KMS-11 (cell line): ENCODE measurements at regions not wholly inside any gene's neighbourhood (a gene's known extent, or its start where the extent isn't known, plus 50 kb on each side); places are given as distances from the start of the nearest gene placed in this dataset.

Source experiments
- H2AFZ ChIP-seq: fragments of 200-600 bp; sonication (generic); 2 replicates; pipeline ENCODE4 v1.6.1; 2016; ENCODE audit warnings: antibody characterized with exemption, mixed run types, low read depth
- H3K27ac ChIP-seq: fragments of 200-600 bp; sonication (generic); 2 replicates; pipeline ENCODE4 v1.6.1; 2016; ENCODE audit warnings: mild to moderate bottlenecking, mixed run types
- H3K27me3 ChIP-seq: fragments of 200-600 bp; sonication (generic); 2 replicates; pipeline ENCODE4 v1.6.1; 2017; ENCODE audit warnings: mild to moderate bottlenecking, low read depth, mixed run types, moderate library complexity; ENCODE audit not compliant: insufficient read depth
- H3K36me3 ChIP-seq: fragments of 200-600 bp; sonication (generic); 2 replicates; pipeline ENCODE4 v1.6.1; 2017; ENCODE audit warnings: mild to moderate bottlenecking, mixed run types; ENCODE audit not compliant: insufficient read depth
- H3K4me1 ChIP-seq: fragments of 200-600 bp; sonication (generic); 2 replicates; pipeline ENCODE4 v1.6.1; 2016; ENCODE audit warnings: mild to moderate bottlenecking, low read depth, mixed run types; ENCODE audit not compliant: poor library complexity, severe bottlenecking
- H3K4me2 ChIP-seq: fragments of 200-600 bp; sonication (generic); 2 replicates; pipeline ENCODE4 v1.7.0; 2016; ENCODE audit warnings: mild to moderate bottlenecking, mixed run types
- H3K4me3 ChIP-seq: fragments of 200-600 bp; sonication (generic); IDR thresholded peaks from 2 replicates; pipeline ENCODE4 v1.6.1; 2017; ENCODE audit warnings: low read depth, low read length, mixed read lengths; ENCODE audit not compliant: insufficient read depth
- H3K79me2 ChIP-seq: fragments of 200-600 bp; sonication (generic); 2 replicates; pipeline ENCODE4 v1.6.1; 2016; ENCODE audit warnings: low read depth, mixed run types; ENCODE audit not compliant: insufficient read depth
- H3K9ac ChIP-seq: fragments of 200-600 bp; sonication (generic); 2 replicates; pipeline ENCODE4 v1.6.1; 2016; ENCODE audit warnings: mild to moderate bottlenecking, mixed run types
- H4K20me1 ChIP-seq: fragments of 200-600 bp; sonication (generic); 2 replicates; pipeline ENCODE4 v1.6.1; 2016; ENCODE audit warnings: mild to moderate bottlenecking, mixed run types; ENCODE audit not compliant: insufficient read depth
- CTCF ChIP-seq: fragments of 200-600 bp; sonication (generic); conservative IDR thresholded peaks from 2 replicates; pipeline ENCODE4 v1.6.1; 2017; ENCODE audit warnings: low read depth, mild to moderate bottlenecking, antibody characterized with exemption, low read length, moderate library complexity, mixed read lengths

GRCh38 chr5:89695371-89695770 is 714.2 kb downstream of the CETN3 start:
- H3K79me2 ChIP-seq: no peaks in the 10 kb centered on the region
- H3K27ac ChIP-seq: no peak overlapping the region
- H4K20me1 ChIP-seq: no peaks in the 10 kb centered on the region
- TF ChIP-seq CTCF: no peak
- H3K9ac ChIP-seq: no peak overlapping the region
- H3K4me2 ChIP-seq: no peak overlapping the region
- H3K4me1 ChIP-seq: no peaks in the 10 kb centered on the region
- no peak overlapping the region for H3K4me3 ChIP-seq
- no peak overlapping the region for H2AFZ ChIP-seq
- H3K27me3 ChIP-seq: no peaks in the 10 kb centered on the region
- H3K36me3 ChIP-seq: no peaks in the 10 kb centered on the region

GRCh38 chr5:89694026-89694550 is 715.5 kb downstream of the CETN3 start:
- H3K36me3 ChIP-seq: no peaks in the 10 kb centered on the region
- H3K9ac ChIP-seq: no peak overlapping the region
- H3K27ac ChIP-seq: no peak overlapping the region
- H3K4me3 ChIP-seq: no peak overlapping the region
- TF ChIP-seq CTCF: no peak
- H3K4me1 ChIP-seq: no peaks in the 10 kb centered on the region
- H3K4me2 ChIP-seq: no peak overlapping the region
- H2AFZ ChIP-seq: no peak overlapping the region
- no peaks in the 10 kb centered on the region for H3K27me3 ChIP-seq
- H4K20me1 ChIP-seq: no peaks in the 10 kb centered on the region
- H3K79me2 ChIP-seq: no peaks in the 10 kb centered on the region

GRCh38 chr5:89690331-89690730 is 719.2 kb downstream of the CETN3 start:
- H3K4me2 ChIP-seq: no peak overlapping the region
- no peaks in the 10 kb centered on the region for H4K20me1 ChIP-seq
- no peaks in the 10 kb centered on the region for H3K79me2 ChIP-seq
- H3K4me3 ChIP-seq: no peak overlapping the region
- no peak overlapping the region for H3K27ac ChIP-seq
- H3K27me3 ChIP-seq: no peaks in the 10 kb centered on the region
- H3K4me1 ChIP-seq: peaks cover 6% of the 10 kb centered on the region
- H3K36me3 ChIP-seq: no peaks in the 10 kb centered on the region
- H3K9ac ChIP-seq: no peak overlapping the region
- no peak for TF ChIP-seq CTCF
- H2AFZ ChIP-seq: no peak overlapping the region

- Histone ChIP-seq H3K9ac (no peak overlapping the region), H3K27me3 (no peaks in the 10 kb centered on the region), H3K36me3 (no peaks in the 10 kb centered on the region), H3K4me2 (no peak overlapping the region), H3K27ac (no peak overlapping the region), H3K79me2 (no peaks in the 10 kb centered on the region), H4K20me1 (no peaks in the 10 kb centered on the region), H3K4me1 (peaks cover 9% of the 10 kb centered on the region), H2AFZ (no peak overlapping the region), H3K4me3 (no peak overlapping the region)
- TF ChIP-seq CTCF: no peak
These were observed 723.3 kb downstream of the CETN3 start for GRCh38 chr5:89686081-89686765.
